NCI-H524 treated with DMSO at 0.1 percent for 48 hours (cell line): ENCODE measurements at regions not wholly inside any gene's neighbourhood (a gene's known extent, or its start where the extent isn't known, plus 50 kb on each side); places are given as distances from the start of the nearest gene placed in this dataset.

Source experiments
- DNase-seq: peaks from one replicate; lab custom pipeline; 2025; lab: John Stamatoyannopoulos, UW

DNA sequence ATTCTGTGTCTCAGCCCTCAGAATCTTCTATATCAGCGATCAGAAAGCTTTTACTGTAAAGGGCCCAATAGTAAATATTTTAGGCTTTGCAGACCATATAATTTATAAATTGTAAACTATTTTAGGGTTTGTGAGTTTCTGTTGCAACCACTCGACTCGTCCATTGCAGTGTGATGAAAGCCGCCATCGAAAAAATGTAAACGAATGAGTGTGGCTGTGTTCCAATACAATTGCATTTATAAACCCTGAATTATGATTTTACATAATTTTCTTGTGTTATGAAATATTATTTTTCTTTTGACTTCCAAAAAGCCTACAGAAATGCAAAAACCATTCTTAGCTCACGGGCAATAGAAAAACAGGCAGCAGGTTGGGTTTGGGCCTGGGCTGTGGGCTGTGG is 62.5 kb upstream of the ADO start:
- DNase-seq = no peak

DNA sequence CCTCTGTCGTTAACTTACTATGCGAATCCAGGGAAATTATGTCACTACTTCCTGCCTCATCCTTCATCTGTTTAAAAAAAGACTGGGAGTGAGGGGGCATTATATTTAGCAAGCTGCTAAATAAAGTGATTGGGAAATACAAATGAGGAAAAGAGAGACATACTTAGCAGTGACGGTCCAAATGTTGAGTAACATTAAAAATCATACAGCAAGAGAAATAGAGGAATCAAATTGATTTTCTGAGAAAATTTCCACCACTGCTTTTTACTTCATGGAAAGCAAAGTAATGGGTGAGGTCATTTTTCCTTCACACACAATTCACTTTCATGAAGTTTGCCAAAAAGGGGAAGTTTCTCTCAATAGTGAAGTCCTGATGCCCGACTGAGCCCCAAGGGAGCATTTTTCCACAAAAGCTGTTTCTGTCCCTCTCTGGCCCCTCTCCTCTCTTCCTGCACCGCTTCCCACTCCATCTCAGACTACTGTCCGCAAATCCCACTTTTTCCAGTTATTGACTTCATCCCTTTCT is 61.9 kb upstream of the ADO start:
- no peak for DNase-seq

- DNase-seq = no peak
Measured at GRCh38 chr10:62744136-62744535, 60.4 kb upstream of the ADO start.

- DNase-seq = no peak
Measured at GRCh38 chr10:62745581-62745980, 58.9 kb upstream of the ADO start.

- no peak for DNase-seq
Measured at GRCh38 chr10:62746951-62747729, 57.4 kb upstream of the ADO start.

- no peak for DNase-seq
Measured at GRCh38 chr10:62748386-62748785, 56.1 kb upstream of the ADO start.

DNA sequence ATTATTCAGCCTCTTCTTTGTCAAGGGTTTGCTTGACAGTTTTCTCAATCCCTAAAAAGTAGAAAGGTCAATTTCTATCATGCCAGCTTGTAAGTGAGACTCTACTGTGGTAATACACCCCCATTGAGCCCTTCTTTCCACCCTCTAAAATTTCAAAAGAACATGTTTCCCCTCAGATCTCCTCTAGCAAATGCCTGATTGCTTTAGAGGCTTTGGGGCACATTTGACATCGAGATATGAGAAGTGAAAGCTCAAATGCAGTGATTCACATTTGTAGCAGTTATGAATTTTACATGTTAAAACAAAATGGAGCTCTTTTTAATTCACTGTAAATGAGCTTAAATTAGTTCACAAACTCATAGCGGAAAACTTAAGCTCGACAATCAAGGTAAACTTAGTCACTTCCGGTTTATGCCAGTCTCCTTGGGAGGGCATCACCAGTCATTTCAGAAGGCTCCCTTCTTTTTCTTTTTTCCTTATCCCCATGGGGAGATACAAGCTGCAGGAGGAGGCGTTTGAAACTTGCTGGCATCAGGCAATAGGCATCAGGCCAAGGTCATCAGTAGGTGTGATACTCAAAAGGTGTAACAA is 55.3 kb upstream of the ADO start:
- no peak for DNase-seq
